ENCODE measurements at regions not wholly inside any gene's neighbourhood (a gene's known extent, or its start where the extent isn't known, plus 50 kb on each side); places are given as distances from the start of the nearest gene placed in this dataset.

- H2AFZ ChIP-seq (ENCODE audit: insufficient read depth, low read depth, low read length, poor library complexity, severe bottlenecking) = no peak overlapping the region
- H3K27ac Mint-ChIP-seq = no peak overlapping the region
- H3K9ac ChIP-seq (ENCODE audit: low read length) = no peak overlapping the region
- H3K4me3 Mint-ChIP-seq = no peak overlapping the region
- peaks cover 1 to 2% of the 10 kb centered on the region in 2 donors for H3K4me1 ChIP-seq (ENCODE audit: control insufficient read depth in 2 of 2, insufficient read depth in 2 of 2, low read length in 2 of 2)
- H3K27me3 ChIP-seq (replicated peaks in 1 of 4; ENCODE audit: control extremely low read depth in 1 of 4, control insufficient read depth in 3 of 4, insufficient read depth in 4 of 4, low read length in 3 of 4) = no peaks in the 10 kb centered on the region
- TF ChIP-seq CTCF (IDR thresholded peaks at IDR 0.05) (no peak), EZH2 (IDR thresholded peaks at IDR 0.05; ENCODE audit: borderline replicate concordance, insufficient read depth, low read depth, low read length, poor library complexity, severe bottlenecking) (no peak)
- DNase-seq (no peak), ATAC-seq (ENCODE audit: low read depth) (no peak)
- H3K4me2 ChIP-seq (replicated peaks; ENCODE audit: low read depth, low read length, poor library complexity, severe bottlenecking) = no peak overlapping the region
- peaks cover 2% of the 10 kb centered on the region for H3K4me1 Mint-ChIP-seq
- CTCF ChIA-PET = no interaction called here
- no peaks in the 10 kb centered on the region for H3K9me3 ChIP-seq (ENCODE audit: control extremely low read depth in 1 of 3, control insufficient read depth in 2 of 3, insufficient read depth in 1 of 3, low read length in 2 of 3)
- peaks cover 3% of the 10 kb centered on the region for H3K27me3 Mint-ChIP-seq
- no peak overlapping the region for H3K4me3 ChIP-seq (ENCODE audit: control extremely low read depth in 1 of 5, extremely low read depth in 1 of 5, insufficient read depth in 1 of 5, low read depth in 2 of 5, low read length in 4 of 5)
- 100% methylated on average over 1 of the region's 2 CpGs for WGBS (ENCODE audit: insufficient coverage)
- POLR2A ChIA-PET = no interaction called here
- no peaks in the 10 kb centered on the region for H4K20me1 ChIP-seq (ENCODE audit: control insufficient read depth, insufficient read depth, low read length, poor library complexity, severe bottlenecking)
- intact Hi-C loops (cut with micrococcal nuclease) = no loop called here
- H3K9me3 Mint-ChIP-seq (ENCODE audit: insufficient read depth) = no peaks in the 10 kb centered on the region
- no peaks in the 10 kb centered on the region for H3K36me3 ChIP-seq (replicated peaks in 1 of 2; ENCODE audit: control extremely low read depth in 1 of 2, control insufficient read depth in 1 of 2, extremely low read depth in 1 of 2, insufficient read depth in 2 of 2, low read length in 1 of 2)
- no peaks in the 10 kb centered on the region for H3K79me2 ChIP-seq (ENCODE audit: control insufficient read depth, insufficient read depth, low read length)
- H3K27ac ChIP-seq (ENCODE audit: low read length in 2 of 2) = no peak overlapping the region
Observed at GRCh38 chr3:187823746-187824145, 78.5 kb upstream of the BCL6 start.

GRCh38 chr3:187827723-187828122, 82.5 kb upstream of the BCL6 start:
- H3K4me1 ChIP-seq (ENCODE audit: control insufficient read depth in 2 of 2, insufficient read depth in 2 of 2, low read length in 2 of 2) = peaks cover 6 to 7% of the 10 kb centered on the region in 2 donors

More at GRCh38 chr3:187827723-187828122, 82.5 kb upstream of the BCL6 start:
- Mint-ChIP-seq H3K4me3 (no peak overlapping the region), H3K9me3 (ENCODE audit: insufficient read depth) (no peaks in the 10 kb centered on the region), H3K4me1 (peaks cover 7% of the 10 kb centered on the region), H3K27ac (no peak overlapping the region), H3K27me3 (no peaks in the 10 kb centered on the region)
- H3K9ac ChIP-seq (ENCODE audit: low read length) = no peak overlapping the region
- H3K4me2 ChIP-seq (replicated peaks; ENCODE audit: low read depth, low read length, poor library complexity, severe bottlenecking) = no peak overlapping the region
- H3K36me3 ChIP-seq (replicated peaks in 1 of 2; ENCODE audit: control extremely low read depth in 1 of 2, control insufficient read depth in 1 of 2, extremely low read depth in 1 of 2, insufficient read depth in 2 of 2, low read length in 1 of 2) = no peaks in the 10 kb centered on the region
- H4K20me1 ChIP-seq (ENCODE audit: control insufficient read depth, insufficient read depth, low read length, poor library complexity, severe bottlenecking) = no peaks in the 10 kb centered on the region
- DNase-seq (no peak), ATAC-seq (ENCODE audit: low read depth) (no peak)
- no peak overlapping the region for H2AFZ ChIP-seq (ENCODE audit: insufficient read depth, low read depth, low read length, poor library complexity, severe bottlenecking)
- no peak overlapping the region for H3K4me3 ChIP-seq (ENCODE audit: control extremely low read depth in 1 of 5, extremely low read depth in 1 of 5, insufficient read depth in 1 of 5, low read depth in 2 of 5, low read length in 4 of 5)
- intact Hi-C loops (cut with micrococcal nuclease) = no loop called here
- no peaks in the 10 kb centered on the region for H3K79me2 ChIP-seq (ENCODE audit: control insufficient read depth, insufficient read depth, low read length)
- H3K27me3 ChIP-seq (replicated peaks in 1 of 4; ENCODE audit: control extremely low read depth in 1 of 4, control insufficient read depth in 3 of 4, insufficient read depth in 4 of 4, low read length in 3 of 4) = no peaks in the 10 kb centered on the region
- POLR2A ChIA-PET = no interaction called here
- no peak for TF ChIP-seq EZH2 (IDR thresholded peaks at IDR 0.05; ENCODE audit: borderline replicate concordance, insufficient read depth, low read depth, low read length, poor library complexity, severe bottlenecking)
- TF ChIP-seq CTCF (IDR thresholded peaks at IDR 0.05) = no peak
- WGBS (ENCODE audit: insufficient coverage) = 100% methylated on average over 2 of the region's 2 CpGs
- CTCF ChIA-PET = no interaction called here
- H3K9me3 ChIP-seq (ENCODE audit: control extremely low read depth in 1 of 3, control insufficient read depth in 2 of 3, insufficient read depth in 1 of 3, low read length in 2 of 3) = no peaks in the 10 kb centered on the region
- H3K27ac ChIP-seq (ENCODE audit: low read length in 2 of 2) = no peak overlapping the region

Measured in B cell (primary cell).